Thoracic aorta (tissue), 2 donors: ENCODE measurements at regions not wholly inside any gene's neighbourhood (a gene's known extent, or its start where the extent isn't known, plus 50 kb on each side); places are given as distances from the start of the nearest gene placed in this dataset.

Experiments used
- ATAC-seq: fragments of 150-250 bp; one replicate; pipeline ENCODE4 v1.8.0; 2017; ENCODE audit warnings: low read depth; ENCODE audit not compliant: insufficient number of reproducible peaks, low FRiP score
- DNase-seq: peaks from one replicate; pipeline ENCODE4 v3.0.0-alpha.2; 2020; ENCODE audit warnings: low spot score
- H3K27ac ChIP-seq, 2 donors: fragments of 200-600 bp; sonication (generic); 1 replicate in 1 of 2; 2 replicates in 1 of 2; pipeline ENCODE4 v1.5.1; 2016; ENCODE audit warnings: mild to moderate bottlenecking in 2 of 2, moderate library complexity in 2 of 2
- H3K27me3 ChIP-seq: fragments of 200-600 bp; sonication (generic); replicated peaks from 2 replicates; pipeline ENCODE4 v1.6.0; 2016; ENCODE audit warnings: mild to moderate bottlenecking; ENCODE audit not compliant: insufficient read depth
- H3K36me3 ChIP-seq: fragments of 200-600 bp; sonication (generic); one replicate; pipeline ENCODE4 v1.5.1; 2016
- H3K4me1 ChIP-seq, 2 donors: fragments of 200-600 bp; sonication (generic); 1 replicate in 1 of 2; 2 replicates in 1 of 2; pipeline versions ENCODE4 v1.5.1 to v1.6.0; 2016; ENCODE audit warnings: low read depth in 2 of 2, mild to moderate bottlenecking in 1 of 2; ENCODE audit not compliant: control insufficient read depth in 1 of 2
- H3K4me3 ChIP-seq: fragments of 200-600 bp; sonication (generic); 2 replicates; pipeline ENCODE4 v1.5.1; 2016; ENCODE audit warnings: mild to moderate bottlenecking
- H3K9me3 ChIP-seq: fragments of 200-600 bp; sonication (generic); 2 replicates; pipeline ENCODE4 v1.5.1; 2016
- CTCF ChIP-seq: fragments of 200-600 bp; sonication (generic); IDR thresholded peaks from one replicate; pipeline ENCODE4 v1.5.1; 2019; ENCODE audit warnings: antibody characterized with exemption

GRCh38 chr5:168114444-168115017 is 176.9 kb upstream of the WWC1 start:
- H3K27me3 ChIP-seq: no peaks in the 10 kb centered on the region
- ATAC-seq: no peak
- H3K4me3 ChIP-seq: no peak overlapping the region
- peak; percentile 34 for TF ChIP-seq CTCF
- no peak overlapping the region for H3K27ac ChIP-seq
- no peak for DNase-seq
- no peaks in the 10 kb centered on the region for H3K36me3 ChIP-seq
- H3K4me1 ChIP-seq: no peaks in the 10 kb centered on the region
- no peaks in the 10 kb centered on the region for H3K9me3 ChIP-seq

GRCh38 chr5:168117469-168117868 is 174.0 kb upstream of the WWC1 start:
- Histone ChIP-seq H3K4me3 (no peak overlapping the region), H3K9me3 (no peaks in the 10 kb centered on the region), H3K27ac (no peak overlapping the region), H3K4me1 (no peaks in the 10 kb centered on the region), H3K27me3 (no peaks in the 10 kb centered on the region), H3K36me3 (no peaks in the 10 kb centered on the region)
- ATAC-seq (no peak), DNase-seq (no peak)
- no peak for TF ChIP-seq CTCF

GRCh38 chr5:168118042-168118668 is 173.3 kb upstream of the WWC1 start:
- H3K9me3 ChIP-seq: no peaks in the 10 kb centered on the region
- no peak for TF ChIP-seq CTCF
- DNase-seq: no peak
- H3K36me3 ChIP-seq: no peaks in the 10 kb centered on the region
- no peaks in the 10 kb centered on the region for H3K27me3 ChIP-seq
- H3K4me1 ChIP-seq: no peaks in the 10 kb centered on the region
- ATAC-seq: no peak
- H3K27ac ChIP-seq: no peak overlapping the region
- no peak overlapping the region for H3K4me3 ChIP-seq

- H3K4me3 ChIP-seq: no peak overlapping the region
- H3K9me3 ChIP-seq: no peaks in the 10 kb centered on the region
- no peaks in the 10 kb centered on the region for H3K27me3 ChIP-seq
- TF ChIP-seq CTCF: no peak
- no peaks in the 10 kb centered on the region for H3K4me1 ChIP-seq
- no peaks in the 10 kb centered on the region for H3K36me3 ChIP-seq
- no peak overlapping the region for H3K27ac ChIP-seq
- ATAC-seq: no peak
- DNase-seq: no peak
Measured at GRCh38 chr5:168120401-168121137, 170.9 kb upstream of the WWC1 start.

GRCh38 chr5:168121138-168121494 is 170.3 kb upstream of the WWC1 start:
- ATAC-seq (no peak), DNase-seq (no peak)
- no peak for TF ChIP-seq CTCF
- Histone ChIP-seq H3K27ac (no peak overlapping the region), H3K27me3 (no peaks in the 10 kb centered on the region), H3K9me3 (no peaks in the 10 kb centered on the region), H3K4me3 (no peak overlapping the region), H3K36me3 (no peaks in the 10 kb centered on the region), H3K4me1 (no peaks in the 10 kb centered on the region)
